Right forelimb (tissue), 1 donor: ENCODE measurements at regions not wholly inside any gene's neighbourhood (a gene's known extent, or its start where the extent isn't known, plus 50 kb on each side); places are given as distances from the start of the nearest gene placed in this dataset.
"Not testable (repeated sequence)": the region's sequence is repeated elsewhere in the genome, so short reads cannot be mapped to it uniquely, and the experiment has no call there.

Source experiments
- DNase-seq: peaks from one replicate; pipeline ENCODE4 v3.0.0-alpha.2; 2018

- DNase-seq: no peak
These were observed 992.6 kb downstream of the PCDH9 start for GRCh38 chr13:66237411-66238062.

- DNase-seq: no peak
These were observed 996.0 kb downstream of the PCDH9 start for GRCh38 chr13:66234159-66234558.

GRCh38 chr13:66231958-66232357 lies 998.2 kb downstream of the PCDH9 start:
- DNase-seq: not testable (repeated sequence)

- DNase-seq: no peak
These were observed 1005.1 kb downstream of the PCDH9 start for GRCh38 chr13:66225072-66225471.

- DNase-seq: no peak
These were observed 1005.5 kb downstream of the PCDH9 start for GRCh38 chr13:66224663-66225062.

- no peak for DNase-seq
These were observed 1007.2 kb downstream of the PCDH9 start for GRCh38 chr13:66222926-66223325.

GRCh38 chr13:66222127-66222526 lies 1008.0 kb downstream of the PCDH9 start:
- DNase-seq: no peak

GRCh38 chr13:66219506-66219905 lies 1010.6 kb downstream of the PCDH9 start:
- DNase-seq: no peak

- DNase-seq: no peak
These were observed 1011.6 kb downstream of the PCDH9 start for GRCh38 chr13:66218583-66218982.

GRCh38 chr13:66216728-66217127 lies 1013.4 kb downstream of the PCDH9 start:
- no peak for DNase-seq

- no peak for DNase-seq
These were observed 1015.7 kb downstream of the PCDH9 start for GRCh38 chr13:66214467-66214866.

- no peak for DNase-seq
These were observed 1017.6 kb downstream of the PCDH9 start for GRCh38 chr13:66212511-66212910.

GRCh38 chr13:66210677-66211076 lies 1019.5 kb downstream of the PCDH9 start:
- DNase-seq: no peak

- DNase-seq: no peak
These were observed 1021.5 kb downstream of the PCDH9 start for GRCh38 chr13:66208589-66208988.

- DNase-seq: no peak
These were observed 1022.5 kb downstream of the PCDH9 start for GRCh38 chr13:66207610-66208009.

GRCh38 chr13:66205807-66206206 lies 1024.3 kb downstream of the PCDH9 start:
- no peak for DNase-seq

GRCh38 chr13:66200555-66200954 lies 1029.6 kb downstream of the PCDH9 start:
- no peak for DNase-seq

- no peak for DNase-seq
These were observed 1034.9 kb downstream of the PCDH9 start for GRCh38 chr13:66195238-66195637.

GRCh38 chr13:66189986-66190385 lies 1040.2 kb downstream of the PCDH9 start:
- no peak for DNase-seq

- DNase-seq: no peak
These were observed 1049.3 kb downstream of the PCDH9 start for GRCh38 chr13:66180836-66181235.

GRCh38 chr13:66171920-66172319 lies 1058.2 kb downstream of the PCDH9 start:
- DNase-seq: no peak

- no peak for DNase-seq
These were observed 1067.7 kb downstream of the PCDH9 start for GRCh38 chr13:66162470-66162869.

GRCh38 chr13:66159511-66159910 lies 1070.6 kb downstream of the PCDH9 start:
- DNase-seq: no peak

GRCh38 chr13:66154976-66155375 lies 1075.2 kb downstream of the PCDH9 start:
- no peak for DNase-seq

- no peak for DNase-seq
These were observed 1075.8 kb downstream of the PCDH9 start for GRCh38 chr13:66154354-66154753.
